GM13976 (cell line): ENCODE measurements at regions not wholly inside any gene's neighbourhood (a gene's known extent, or its start where the extent isn't known, plus 50 kb on each side); places are given as distances from the start of the nearest gene placed in this dataset.

ENCODE experiments used
- DNase-seq: peaks from one replicate; pipeline ENCODE4 v3.0.0; 2012; ENCODE audit warnings: low spot score
- CTCF ChIP-seq: IDR thresholded peaks from 2 replicates; pipeline ENCODE4 v1.5.1; 2012; ENCODE audit warnings: borderline replicate concordance, mild to moderate bottlenecking; ENCODE audit not compliant: insufficient read depth; ENCODE audit errors: extremely low read depth, missing control alignments, control extremely low read depth
- in situ Hi-C: fragments of 300-500 bp; cut with MboI; formaldehyde crosslinking; loops from one replicate; pipeline ENCODE4 v1.12.0; 2022; ENCODE audit warnings: low sequenced_read_pairs, mixed read lengths, inconsistent platforms; ENCODE audit not compliant: unreplicated experiment

- no peak for TF ChIP-seq CTCF
- in situ Hi-C loops = no loop called here
- no peak for DNase-seq
Measured at GRCh38 chr1:218991089-218991488, 182.6 kb upstream of the LYPLAL1 start.

GRCh38 chr1:218994615-218995014, 179.1 kb upstream of the LYPLAL1 start:
- TF ChIP-seq CTCF = no peak
- no peak for DNase-seq
- in situ Hi-C loops = no loop called here

GRCh38 chr1:218995091-218995665, 178.5 kb upstream of the LYPLAL1 start:
- DNase-seq = no peak
- no peak for TF ChIP-seq CTCF
- in situ Hi-C loops = no loop called here

GRCh38 chr1:218996362-218996761, 177.3 kb upstream of the LYPLAL1 start:
- in situ Hi-C loops = no loop called here
- DNase-seq = no peak
- TF ChIP-seq CTCF = no peak

- no peak for TF ChIP-seq CTCF
- in situ Hi-C loops = no loop called here
- DNase-seq = no peak
Measured at GRCh38 chr1:219000005-219000404, 173.7 kb upstream of the LYPLAL1 start.

- no peak for DNase-seq
- in situ Hi-C loops = no loop called here
- no peak for TF ChIP-seq CTCF
Measured at GRCh38 chr1:219000631-219001030, 173.0 kb upstream of the LYPLAL1 start.
